ENCODE measurements at regions not wholly inside any gene's neighbourhood (a gene's known extent, or its start where the extent isn't known, plus 50 kb on each side); places are given as distances from the start of the nearest gene placed in this dataset.

DNA sequence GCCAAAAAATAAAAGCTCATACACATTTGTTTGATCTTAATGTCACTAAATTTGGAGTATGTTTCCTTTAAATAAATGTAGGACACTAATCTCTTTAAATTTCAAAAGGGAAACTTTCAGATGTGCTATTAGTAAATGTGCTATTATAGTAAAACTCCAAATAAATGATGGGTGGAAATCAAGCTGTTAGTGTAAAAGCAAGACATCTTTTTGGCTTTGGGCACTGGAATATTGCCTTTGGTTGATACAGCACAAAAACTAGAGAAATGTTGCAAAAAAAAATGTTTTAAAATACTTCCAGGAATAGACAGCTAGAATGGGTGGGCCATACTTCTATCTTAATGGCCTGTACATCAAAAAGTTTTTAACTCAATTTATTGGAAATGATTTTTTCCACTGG, 151.6 kb downstream of the FBXO8 start:
- no peak for TF ChIP-seq EZH2 (IDR thresholded peaks at IDR 0.05; ENCODE audit: borderline replicate concordance, low read length)
- TF ChIP-seq, protein P1, sequence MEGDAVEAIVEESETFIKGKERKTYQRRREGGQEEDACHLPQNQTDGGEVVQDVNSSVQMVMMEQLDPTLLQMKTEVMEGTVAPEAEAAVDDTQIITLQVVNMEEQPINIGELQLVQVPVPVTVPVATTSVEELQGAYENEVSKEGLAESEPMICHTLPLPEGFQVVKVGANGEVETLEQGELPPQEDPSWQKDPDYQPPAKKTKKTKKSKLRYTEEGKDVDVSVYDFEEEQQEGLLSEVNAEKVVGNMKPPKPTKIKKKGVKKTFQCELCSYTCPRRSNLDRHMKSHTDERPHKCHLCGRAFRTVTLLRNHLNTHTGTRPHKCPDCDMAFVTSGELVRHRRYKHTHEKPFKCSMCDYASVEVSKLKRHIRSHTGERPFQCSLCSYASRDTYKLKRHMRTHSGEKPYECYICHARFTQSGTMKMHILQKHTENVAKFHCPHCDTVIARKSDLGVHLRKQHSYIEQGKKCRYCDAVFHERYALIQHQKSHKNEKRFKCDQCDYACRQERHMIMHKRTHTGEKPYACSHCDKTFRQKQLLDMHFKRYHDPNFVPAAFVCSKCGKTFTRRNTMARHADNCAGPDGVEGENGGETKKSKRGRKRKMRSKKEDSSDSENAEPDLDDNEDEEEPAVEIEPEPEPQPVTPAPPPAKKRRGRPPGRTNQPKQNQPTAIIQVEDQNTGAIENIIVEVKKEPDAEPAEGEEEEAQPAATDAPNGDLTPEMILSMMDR (conservative IDR thresholded peaks at IDR 0.05 in 1 of 2, IDR thresholded peaks at IDR 0.05 in 1 of 2; ENCODE audit: extremely low read depth in 1 of 2, insufficient read depth in 1 of 2, low read depth in 1 of 2, low read length in 2 of 2) = no peak

Measured in mammary epithelial cell (primary cell).